ENCODE measurements at regions not wholly inside any gene's neighbourhood (a gene's known extent, or its start where the extent isn't known, plus 50 kb on each side); places are given as distances from the start of the nearest gene placed in this dataset.

- TF ChIP-seq CTCF (IDR thresholded peaks at IDR 0.05) (no peak), ZFX (IDR thresholded peaks at IDR 0.05; ENCODE audit: borderline replicate concordance) (no peak)
These were observed 377.1 kb downstream of the CENPW start for GRCh38 chr6:126716826-126717509.
